AG04450 (cell line): ENCODE measurements at regions not wholly inside any gene's neighbourhood (a gene's known extent, or its start where the extent isn't known, plus 50 kb on each side); places are given as distances from the start of the nearest gene placed in this dataset.

Experiments used
- CTCF ChIA-PET: fragments of 300-600, 350-600 bp; formaldehyde crosslinking; extraction: SDS; loops from one replicate; lab custom pipeline; 2022; ENCODE audit warnings: antibody characterized with exemption, inconsistent platforms; lab: Charles Lee
- POLR2A ChIA-PET: fragments of 350-600 bp; formaldehyde crosslinking; extraction: SDS; loops from one replicate; lab custom pipeline; 2021; ENCODE audit warnings: antibody characterized with exemption, inconsistent platforms; lab: Yijun Ruan, JAX
- DNase-seq: peaks from one replicate; pipeline ENCODE4 v3.0.0-alpha.2; 2011; ENCODE audit warnings: low read depth, low spot score
- H3K27ac ChIP-seq: one replicate; pipeline ENCODE4 v1.5.1; 2012; ENCODE audit warnings: low read depth, low read length, control low read depth
- H3K27me3 ChIP-seq: one replicate; pipeline ENCODE4 v1.6.0; 2012; ENCODE audit warnings: low read length; ENCODE audit not compliant: control insufficient read depth, insufficient read depth
- H3K4me3 ChIP-seq: 2 replicates; pipeline ENCODE4 v1.5.1; 2011; ENCODE audit warnings: mild to moderate bottlenecking, low read depth, low read length, control low read depth
- H3K9me3 ChIP-seq: 2 replicates; pipeline ENCODE4 v1.5.1; 2012; ENCODE audit warnings: low read length; ENCODE audit not compliant: control insufficient read depth, insufficient read depth
- TF ChIP-seq, protein P1 (sequence below): IDR thresholded peaks from 2 replicates; pipeline ENCODE4 v1.5.1; 2011; ENCODE audit warnings: low read depth, low read length, control low read depth, inconsistent platforms

DNA sequence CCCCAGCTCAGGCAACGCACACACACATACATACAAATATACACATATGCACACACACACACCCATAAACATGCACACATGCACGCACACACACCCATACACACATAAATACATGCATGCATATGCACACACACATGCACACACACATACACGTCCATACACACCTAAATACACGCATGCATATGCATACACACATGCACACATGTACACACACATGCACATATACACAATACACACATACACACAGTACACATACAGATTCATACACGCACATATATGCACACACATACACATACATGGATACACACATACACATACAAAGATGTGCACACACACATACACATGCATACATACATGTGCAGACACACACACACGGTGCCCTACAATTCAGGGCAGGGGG, 496.6 kb downstream of the TBC1D22A start:
- no peaks in the 10 kb centered on the region; the same call in 1 of the 2 replicates for H3K9me3 ChIP-seq
- ChIA-PET CTCF (no interaction called here), POLR2A (no interaction called here)
- TF ChIP-seq, protein P1, sequence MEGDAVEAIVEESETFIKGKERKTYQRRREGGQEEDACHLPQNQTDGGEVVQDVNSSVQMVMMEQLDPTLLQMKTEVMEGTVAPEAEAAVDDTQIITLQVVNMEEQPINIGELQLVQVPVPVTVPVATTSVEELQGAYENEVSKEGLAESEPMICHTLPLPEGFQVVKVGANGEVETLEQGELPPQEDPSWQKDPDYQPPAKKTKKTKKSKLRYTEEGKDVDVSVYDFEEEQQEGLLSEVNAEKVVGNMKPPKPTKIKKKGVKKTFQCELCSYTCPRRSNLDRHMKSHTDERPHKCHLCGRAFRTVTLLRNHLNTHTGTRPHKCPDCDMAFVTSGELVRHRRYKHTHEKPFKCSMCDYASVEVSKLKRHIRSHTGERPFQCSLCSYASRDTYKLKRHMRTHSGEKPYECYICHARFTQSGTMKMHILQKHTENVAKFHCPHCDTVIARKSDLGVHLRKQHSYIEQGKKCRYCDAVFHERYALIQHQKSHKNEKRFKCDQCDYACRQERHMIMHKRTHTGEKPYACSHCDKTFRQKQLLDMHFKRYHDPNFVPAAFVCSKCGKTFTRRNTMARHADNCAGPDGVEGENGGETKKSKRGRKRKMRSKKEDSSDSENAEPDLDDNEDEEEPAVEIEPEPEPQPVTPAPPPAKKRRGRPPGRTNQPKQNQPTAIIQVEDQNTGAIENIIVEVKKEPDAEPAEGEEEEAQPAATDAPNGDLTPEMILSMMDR = no peak
- H3K27ac ChIP-seq = no peak overlapping the region
- no peaks in the 10 kb centered on the region for H3K27me3 ChIP-seq
- DNase-seq = no peak
- H3K4me3 ChIP-seq = no peak overlapping the region

DNA sequence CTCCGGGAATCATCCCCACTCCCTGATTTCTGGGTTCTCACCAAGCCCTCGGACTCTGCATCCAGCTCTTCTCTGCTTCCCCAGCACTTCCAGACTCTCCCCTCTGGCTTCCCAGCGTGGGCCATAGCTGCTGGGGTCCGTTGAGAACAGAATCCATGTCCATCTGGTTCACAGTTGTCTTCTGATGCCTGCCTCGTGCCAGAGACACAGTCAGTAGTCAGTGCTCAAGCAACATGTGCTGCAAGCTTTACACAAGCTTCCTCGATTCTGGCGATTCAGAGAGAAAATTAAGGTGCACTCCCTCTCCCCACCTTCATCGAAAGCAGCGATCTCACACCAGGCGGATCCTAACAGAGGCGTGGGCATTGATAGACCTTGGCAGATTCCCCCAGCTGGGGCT, 495.5 kb downstream of the TBC1D22A start:
- ChIA-PET POLR2A (no interaction called here), CTCF (no interaction called here)
- no peak overlapping the region for H3K27ac ChIP-seq
- no peaks in the 10 kb centered on the region; the same call in 1 of the 2 replicates for H3K9me3 ChIP-seq
- H3K4me3 ChIP-seq = no peak overlapping the region
- DNase-seq = no peak
- H3K27me3 ChIP-seq = no peaks in the 10 kb centered on the region
- TF ChIP-seq, protein P1 = no peak

DNA sequence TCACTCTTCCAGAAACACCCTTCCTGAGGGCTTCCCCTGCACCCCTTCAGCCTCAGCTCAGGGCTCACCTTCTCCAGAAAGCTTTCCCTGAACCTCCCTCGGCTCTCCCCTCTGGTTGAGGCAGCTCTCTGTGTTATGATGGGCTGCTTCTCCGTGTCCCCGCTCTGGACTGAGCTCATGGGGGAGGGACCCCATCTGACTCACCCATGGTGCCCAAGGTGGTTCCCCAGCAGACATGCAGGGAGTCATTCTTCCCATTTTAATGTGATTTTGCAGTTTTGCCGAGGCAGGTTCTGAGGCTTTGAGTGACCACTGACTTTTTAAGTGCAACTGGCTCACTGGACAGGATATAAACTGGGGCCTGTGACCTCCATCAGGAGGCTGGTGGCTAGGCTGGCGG, 495.1 kb downstream of the TBC1D22A start:
- Histone ChIP-seq H3K27me3 (no peaks in the 10 kb centered on the region), H3K9me3 (no peaks in the 10 kb centered on the region; the same call in 1 of the 2 replicates), H3K27ac (no peak overlapping the region), H3K4me3 (no peak overlapping the region)
- ChIA-PET CTCF (no interaction called here), POLR2A (no interaction called here)
- DNase-seq = no peak
- TF ChIP-seq, protein P1 = no peak

DNA sequence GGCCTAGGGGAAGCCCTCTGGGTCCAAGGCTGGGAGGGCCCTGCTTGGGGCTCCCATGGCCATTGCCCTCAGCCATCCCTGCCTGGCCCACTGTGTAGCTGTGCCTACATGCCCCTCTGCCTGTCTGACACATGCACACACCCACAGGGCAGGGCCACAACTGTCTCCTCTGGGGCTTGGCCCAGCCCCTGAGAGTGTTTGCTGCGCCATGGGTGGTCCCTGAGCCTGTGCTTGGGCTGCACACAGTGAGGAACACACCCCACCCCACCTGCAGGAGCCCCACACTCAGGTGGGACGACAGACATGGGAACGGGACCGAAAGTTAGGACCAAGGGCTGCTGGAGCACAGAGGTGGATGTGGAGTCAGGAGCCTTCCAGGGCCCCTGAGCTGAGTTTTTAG, 489.5 kb downstream of the TBC1D22A start:
- no peak for DNase-seq
- H3K27me3 ChIP-seq = no peaks in the 10 kb centered on the region
- TF ChIP-seq, protein P1 = no peak
- CTCF ChIA-PET = no interaction called here
- POLR2A ChIA-PET = no interaction called here
- H3K4me3 ChIP-seq = no peak overlapping the region
- H3K27ac ChIP-seq = no peak overlapping the region
- no peaks in the 10 kb centered on the region; the same call in 1 of the 2 replicates for H3K9me3 ChIP-seq

DNA sequence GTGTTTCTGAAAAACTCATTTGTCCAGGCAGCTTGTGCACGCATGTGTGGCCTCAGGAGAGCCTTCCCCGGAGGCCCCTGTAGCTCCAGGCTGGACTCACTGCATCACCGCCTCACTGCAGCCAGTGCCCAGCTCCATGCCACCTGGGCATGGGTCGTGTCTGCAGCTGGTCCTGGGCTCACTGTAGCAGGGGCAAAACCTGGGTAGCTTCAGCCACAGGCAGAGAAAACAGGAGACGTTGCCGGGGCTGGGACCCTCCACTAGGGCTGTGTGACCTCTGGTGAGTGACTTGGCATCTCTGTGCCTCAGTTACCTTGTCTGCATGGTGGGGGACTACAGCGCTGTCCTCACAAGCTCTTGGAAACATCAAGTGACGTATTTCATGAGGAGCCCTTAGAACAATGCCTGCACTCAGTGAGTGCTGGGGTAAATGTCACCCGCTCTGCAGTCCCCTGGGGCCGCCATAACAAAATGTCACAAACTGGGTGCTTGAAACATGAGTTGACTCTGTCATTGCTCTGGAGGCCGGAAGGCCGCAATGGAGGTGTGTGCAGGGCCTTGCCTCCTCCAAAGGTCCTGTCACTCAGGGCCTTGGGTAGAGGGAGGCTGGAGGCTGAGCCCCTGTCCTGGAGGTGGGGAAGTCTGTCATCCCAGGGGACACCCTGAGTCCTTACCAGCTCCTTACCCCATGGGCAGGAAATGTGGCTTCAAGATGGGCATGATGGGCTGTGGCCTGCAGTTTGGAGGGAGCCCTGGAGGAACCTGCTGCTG, 488.7 kb downstream of the TBC1D22A start:
- H3K9me3 ChIP-seq = no peaks in the 10 kb centered on the region; the same call in 1 of the 2 replicates
- no peak for DNase-seq
- H3K27ac ChIP-seq = no peak overlapping the region
- TF ChIP-seq, protein P1 = no peak
- H3K27me3 ChIP-seq = no peaks in the 10 kb centered on the region
- no peak overlapping the region for H3K4me3 ChIP-seq
- POLR2A ChIA-PET = no interaction called here
- CTCF ChIA-PET = no interaction called here
